ENCODE measurements at regions not wholly inside any gene's neighbourhood (a gene's known extent, or its start where the extent isn't known, plus 50 kb on each side); places are given as distances from the start of the nearest gene placed in this dataset.

DNA sequence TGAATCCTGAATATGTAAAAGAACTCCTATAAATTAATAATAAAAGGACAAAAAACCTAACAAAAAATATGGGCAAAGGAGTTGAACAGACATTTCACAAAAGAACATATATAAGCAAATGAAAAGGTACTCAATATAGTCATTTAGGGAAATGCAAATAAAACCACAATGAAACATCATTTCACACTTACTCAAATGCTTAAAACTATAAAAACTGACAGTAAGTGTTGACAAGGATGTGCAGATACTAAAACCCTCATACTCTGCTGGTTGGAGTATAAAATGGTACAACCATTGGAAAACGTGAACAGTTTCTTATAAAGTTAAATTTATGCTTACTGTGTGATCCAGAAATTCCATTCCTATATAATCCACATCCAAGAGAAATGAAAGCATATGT lies 247.1 kb downstream of the GXYLT1 start:
- TF ChIP-seq CTCF (IDR thresholded peaks at IDR 0.05; ENCODE audit: low read depth, low read length, poor library complexity, severe bottlenecking), result no peak
- TF ChIP-seq EZH2phosphoT487 (IDR thresholded peaks at IDR 0.05; ENCODE audit: borderline replicate concordance, low read length), result no peak

Measured in DOHH2 (cell line).